ENCODE measurements at regions not wholly inside any gene's neighbourhood (a gene's known extent, or its start where the extent isn't known, plus 50 kb on each side); places are given as distances from the start of the nearest gene placed in this dataset.

DNA sequence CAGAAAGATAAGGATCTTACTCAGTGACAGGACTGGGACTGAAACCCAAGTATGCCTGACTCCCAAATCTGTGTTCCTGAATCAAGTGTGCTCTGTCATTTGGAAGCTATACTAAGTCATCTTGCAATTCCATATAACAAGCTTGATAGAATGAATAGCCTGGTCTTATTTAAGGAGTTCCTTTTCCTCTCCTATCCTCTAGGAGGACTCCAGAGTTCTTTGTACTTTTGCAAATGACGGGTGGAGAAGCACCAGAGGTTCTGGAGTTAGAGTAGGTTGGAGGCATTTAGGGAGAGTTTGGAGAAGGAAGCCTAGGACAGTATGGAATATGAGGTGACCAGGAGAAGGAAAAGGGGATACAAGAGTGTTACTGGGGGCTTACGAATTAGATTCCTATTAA lies 92.9 kb upstream of the RCN1 start:
- no peak for DNase-seq

DNA sequence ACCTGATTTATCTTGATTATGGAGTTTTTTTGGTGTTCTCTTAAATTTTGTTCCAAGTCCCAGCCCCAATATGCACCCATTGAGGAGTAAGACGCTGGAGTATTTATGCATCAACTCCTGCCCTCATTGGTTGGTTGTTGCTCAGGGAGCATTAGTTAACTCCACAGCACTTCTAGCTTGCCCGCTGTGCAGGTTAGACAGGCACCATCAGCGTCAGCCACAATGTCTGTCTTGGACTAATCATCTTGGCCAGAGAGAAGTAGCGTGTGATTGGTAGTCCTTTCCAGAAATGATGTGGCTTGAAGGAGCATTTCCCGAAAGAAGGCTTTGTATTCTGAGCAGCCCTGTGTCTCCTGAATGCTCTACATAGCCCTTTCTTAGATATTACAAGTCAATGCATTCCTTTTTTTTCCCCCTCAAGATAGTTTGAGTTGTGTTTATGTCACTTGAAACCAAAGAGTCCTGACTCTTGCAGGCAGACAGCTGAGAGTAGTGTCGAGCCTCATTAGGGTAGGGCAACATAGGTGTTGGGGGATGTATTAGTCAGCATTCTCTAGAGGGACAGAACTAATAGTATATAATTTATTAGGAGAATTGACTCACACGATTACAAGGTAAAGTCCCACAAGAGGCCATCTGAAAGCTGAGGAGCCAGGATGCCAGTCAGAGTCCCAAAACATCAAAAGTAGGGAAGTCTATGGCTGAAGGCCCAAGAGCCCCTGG lies 94.6 kb upstream of the RCN1 start:
- no peak for DNase-seq

DNA sequence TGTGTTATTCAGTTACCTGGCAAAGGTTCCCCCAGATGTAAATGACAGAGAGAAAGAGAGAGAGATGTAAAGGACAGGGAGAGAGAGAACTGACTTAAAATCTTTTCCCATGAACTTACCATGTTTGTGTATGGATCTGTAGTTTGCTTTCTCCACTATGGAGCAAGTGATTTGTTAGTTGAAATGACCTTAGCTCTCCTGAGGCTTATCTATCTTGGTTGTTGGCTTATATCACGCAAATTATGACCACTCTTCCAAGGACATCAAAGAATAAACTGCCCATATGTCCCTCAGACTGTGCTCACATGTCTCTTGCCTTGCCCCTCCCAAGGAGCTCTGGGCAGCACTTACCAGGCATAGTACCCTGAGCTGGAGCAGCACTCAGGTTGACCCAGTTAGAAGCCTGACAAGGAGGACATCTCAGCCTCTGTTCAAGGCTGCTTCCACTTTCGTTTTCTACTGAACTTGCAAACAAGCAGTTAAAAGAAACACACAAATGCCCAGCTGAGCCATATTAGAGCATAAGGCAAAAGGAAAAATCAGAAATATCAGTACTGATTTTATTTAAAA lies 95.3 kb upstream of the RCN1 start:
- no peak for DNase-seq

DNA sequence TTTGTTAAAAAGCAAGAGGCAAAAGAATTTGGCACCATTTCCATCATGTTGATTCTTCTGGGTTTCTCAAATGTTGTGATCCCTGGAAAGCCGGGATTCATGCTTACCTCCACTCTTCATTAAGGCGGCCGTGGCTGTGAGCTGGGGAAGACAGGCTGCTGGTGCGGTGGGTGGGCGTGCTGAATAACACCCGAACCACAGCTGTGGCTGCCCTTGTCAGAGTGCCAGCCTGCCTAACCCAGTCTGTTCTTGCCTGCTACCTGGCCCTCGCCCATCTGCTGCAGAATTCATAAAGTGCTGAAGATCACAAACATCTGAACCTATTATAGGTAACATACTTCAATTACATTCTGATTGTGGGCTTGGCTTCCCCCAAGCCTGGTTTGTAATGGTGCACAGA lies 95.8 kb upstream of the RCN1 start:
- DNase-seq = no peak

DNA sequence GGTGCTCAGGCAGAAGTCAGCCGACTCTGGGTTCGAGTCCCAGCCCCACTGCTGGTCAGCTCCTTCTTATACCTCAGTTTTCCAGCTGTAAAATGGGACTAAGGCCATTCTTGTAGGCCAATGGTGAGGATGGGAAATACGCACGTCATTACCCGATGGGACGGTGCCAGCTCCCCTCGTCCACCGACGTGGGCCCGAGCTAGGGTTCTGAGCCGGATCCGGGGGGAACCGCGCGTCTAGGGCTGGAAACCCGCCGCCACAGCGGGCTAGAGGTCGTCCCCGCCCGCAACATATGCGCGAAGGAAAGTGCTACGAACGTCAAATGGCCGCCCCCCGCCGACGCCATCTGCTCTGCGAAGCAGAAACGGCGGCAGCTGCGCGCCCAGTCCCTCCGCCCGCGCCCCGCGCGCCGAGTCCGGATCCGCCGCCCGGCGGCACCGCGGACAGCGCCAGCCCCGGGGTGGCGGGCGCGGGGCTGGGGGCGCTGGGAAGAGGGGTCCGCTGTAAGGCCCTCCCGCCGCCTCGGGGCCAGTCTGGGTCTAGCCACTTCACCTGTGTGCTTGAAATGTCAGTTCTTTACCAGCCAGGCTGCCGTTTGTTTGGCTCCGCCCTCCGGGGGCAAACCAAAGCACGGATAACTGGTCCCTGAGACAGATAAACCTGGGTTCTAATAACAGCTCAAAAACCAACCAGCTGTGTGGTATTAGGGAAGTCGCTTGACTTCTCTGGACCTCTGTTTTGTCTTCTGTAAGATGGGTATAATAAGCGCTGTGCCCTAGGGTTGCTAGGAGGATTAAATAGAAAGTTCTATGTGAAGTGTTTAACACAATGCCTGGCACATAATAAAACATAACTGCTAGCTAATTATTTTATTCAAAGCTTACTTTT lies 103.5 kb upstream of the RCN1 start:
- no peak for DNase-seq

DNA sequence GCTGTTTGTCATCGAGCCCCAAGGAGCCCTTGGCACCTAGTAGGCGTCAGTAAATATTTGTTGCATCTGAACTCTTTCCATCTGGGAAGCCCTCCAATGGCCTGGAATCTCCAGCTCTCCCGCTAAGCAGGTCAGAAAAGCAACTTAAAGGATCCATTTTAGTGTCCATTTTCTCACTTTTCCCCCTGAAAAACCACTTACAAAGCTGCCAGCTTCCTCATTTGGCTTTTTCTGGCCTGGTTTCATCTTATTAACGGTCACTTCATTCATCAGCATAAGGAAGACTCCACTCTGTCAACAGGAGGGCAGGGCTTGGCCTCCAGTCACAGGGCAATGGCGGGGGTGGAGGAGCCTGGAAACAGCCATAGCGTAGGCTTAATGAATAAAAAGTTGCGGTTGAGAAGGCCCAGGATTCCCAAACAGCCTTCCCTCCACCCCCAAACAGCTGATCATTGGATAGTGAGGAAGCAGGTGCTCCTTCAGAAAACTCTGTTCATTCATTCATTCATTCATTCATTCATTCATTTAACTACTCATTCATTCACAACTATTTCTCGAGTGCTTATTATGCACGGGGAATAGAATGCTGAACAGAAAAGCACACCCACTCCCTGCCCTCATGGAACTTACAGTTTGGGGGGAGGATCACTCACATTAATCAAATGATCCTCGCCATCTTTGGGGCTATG lies 104.5 kb upstream of the RCN1 start:
- no peak for DNase-seq

DNA sequence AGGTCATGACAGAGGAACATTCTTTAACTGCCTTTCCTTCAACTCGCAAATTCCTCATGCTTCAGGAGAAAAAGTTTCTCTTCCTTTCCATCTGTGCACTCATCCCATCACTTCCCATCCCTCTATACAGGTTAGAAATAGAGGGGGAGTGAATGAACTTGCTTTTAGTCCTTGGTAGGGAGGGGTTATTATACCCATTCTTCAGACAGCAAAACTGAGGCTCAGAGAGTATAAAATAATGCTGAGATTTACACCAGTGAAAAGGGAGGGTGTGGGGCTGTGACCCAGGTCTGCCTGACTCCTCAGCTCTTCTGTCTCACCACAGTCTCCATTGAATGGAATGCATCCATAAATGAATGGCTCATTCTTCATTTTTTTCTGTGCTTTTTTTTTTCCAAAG lies 109.4 kb upstream of the RCN1 start:
- DNase-seq = no peak

DNA sequence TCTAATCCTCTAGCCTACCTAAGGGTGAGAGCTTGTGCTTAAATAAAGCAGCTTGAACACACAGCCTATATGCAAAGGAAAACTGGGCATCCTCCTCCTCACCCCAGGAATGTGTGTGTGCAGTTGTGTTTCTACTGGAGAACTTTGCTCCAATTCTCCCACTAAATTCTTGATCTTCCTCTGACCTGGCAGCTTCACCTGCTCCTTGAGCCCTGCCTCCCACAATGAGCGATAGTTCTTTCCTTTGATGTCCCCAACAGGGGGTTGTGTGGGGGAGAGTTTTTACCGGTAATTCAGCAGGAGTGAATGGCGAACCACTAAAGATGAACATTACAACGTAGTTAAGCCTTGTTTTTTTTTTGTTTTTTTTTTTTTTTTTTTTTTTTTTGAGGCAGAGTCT lies 113.5 kb upstream of the RCN1 start:
- DNase-seq = no peak

DNA sequence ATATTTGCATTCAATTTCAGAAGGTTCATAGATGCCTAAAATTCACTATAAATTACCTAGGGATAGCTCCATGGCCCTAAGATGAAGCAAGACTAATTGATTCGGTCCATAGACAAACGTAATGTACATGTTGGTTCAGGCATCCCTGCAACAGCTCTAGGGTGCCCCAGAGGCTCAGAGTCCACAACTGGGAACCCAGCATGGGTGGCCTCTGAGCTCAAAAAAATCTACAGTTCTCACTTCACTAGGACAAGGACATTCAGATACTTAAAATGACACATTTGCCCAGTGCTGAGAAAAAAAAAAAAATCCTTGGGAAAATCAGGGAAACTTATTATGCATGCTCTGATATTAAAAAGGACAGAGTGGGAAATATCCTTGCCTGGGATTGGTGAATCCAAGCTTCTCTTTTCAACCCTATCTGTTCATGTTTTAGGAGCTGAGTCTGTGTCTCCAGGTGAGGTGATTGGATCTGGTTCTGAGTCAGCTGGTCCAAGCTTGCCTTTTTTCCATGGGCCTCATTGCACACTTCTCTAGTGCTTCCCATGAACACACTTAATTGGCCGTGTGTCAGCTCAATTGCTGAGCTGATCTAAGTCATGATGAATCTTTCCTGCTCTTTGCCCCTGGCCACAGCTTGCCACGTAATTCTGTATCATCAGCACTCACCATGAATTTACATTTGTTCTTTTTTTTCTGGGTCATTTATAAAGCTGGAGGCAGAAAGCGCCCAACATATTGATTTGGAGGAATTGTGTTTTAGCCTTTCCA lies 116.3 kb upstream of the RCN1 start:
- DNase-seq = no peak

DNA sequence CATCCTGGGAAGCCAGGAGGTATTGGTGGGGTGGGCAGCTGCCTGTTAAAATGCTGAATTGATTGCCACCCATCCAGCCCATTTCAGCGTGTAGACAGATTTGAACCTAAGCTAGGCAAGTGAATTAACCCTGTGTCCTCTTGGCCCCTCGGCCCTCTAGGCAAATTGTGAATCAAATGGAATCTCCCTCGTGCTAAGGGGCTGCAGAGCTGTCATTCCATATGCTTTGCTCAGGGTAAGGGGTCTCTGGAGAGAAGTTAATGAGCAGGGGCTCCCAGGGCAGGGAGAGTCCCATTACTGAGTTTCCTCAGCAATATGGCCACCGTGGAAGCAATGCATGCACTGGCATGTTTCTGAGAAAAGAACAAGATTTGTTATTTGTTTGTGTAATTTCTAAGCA lies 117.7 kb upstream of the RCN1 start:
- DNase-seq = no peak

DNA sequence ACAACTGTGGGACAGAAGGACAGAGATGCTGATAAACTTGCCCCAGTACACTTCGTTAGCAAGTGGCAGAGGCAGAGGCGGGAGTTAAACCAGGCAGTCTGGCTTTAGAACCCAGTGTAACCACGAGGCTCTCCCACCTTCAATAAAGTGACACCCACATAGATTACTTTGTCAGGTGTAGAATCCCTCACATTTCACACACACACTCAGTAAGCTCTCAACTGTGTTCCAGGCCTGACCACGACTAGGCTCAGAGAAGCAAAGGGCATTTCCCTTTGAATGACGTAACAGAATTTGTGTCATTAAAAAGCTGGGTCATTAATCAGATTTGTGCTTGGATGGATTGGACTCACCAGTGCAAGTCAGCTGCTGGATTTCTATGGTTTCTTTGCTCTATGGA lies 118.3 kb upstream of the RCN1 start:
- DNase-seq = no peak

DNA sequence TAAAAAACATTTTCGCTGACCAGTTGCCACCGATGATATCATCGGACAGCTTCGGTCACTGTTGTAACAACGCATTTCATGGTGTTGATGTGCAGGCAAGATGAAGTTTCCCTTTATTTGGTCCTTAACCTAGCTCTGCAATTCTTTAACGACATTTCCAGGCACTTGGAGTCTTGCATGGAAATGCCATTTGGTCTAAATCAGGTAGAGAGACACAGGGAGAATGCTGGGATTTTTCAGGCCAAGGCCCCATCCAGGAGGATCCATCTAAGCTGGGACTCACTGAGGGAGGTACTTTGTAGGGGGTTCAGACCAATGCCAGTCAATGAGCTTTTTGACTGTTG lies 121.5 kb upstream of the RCN1 start:
- no peak for DNase-seq

DNA sequence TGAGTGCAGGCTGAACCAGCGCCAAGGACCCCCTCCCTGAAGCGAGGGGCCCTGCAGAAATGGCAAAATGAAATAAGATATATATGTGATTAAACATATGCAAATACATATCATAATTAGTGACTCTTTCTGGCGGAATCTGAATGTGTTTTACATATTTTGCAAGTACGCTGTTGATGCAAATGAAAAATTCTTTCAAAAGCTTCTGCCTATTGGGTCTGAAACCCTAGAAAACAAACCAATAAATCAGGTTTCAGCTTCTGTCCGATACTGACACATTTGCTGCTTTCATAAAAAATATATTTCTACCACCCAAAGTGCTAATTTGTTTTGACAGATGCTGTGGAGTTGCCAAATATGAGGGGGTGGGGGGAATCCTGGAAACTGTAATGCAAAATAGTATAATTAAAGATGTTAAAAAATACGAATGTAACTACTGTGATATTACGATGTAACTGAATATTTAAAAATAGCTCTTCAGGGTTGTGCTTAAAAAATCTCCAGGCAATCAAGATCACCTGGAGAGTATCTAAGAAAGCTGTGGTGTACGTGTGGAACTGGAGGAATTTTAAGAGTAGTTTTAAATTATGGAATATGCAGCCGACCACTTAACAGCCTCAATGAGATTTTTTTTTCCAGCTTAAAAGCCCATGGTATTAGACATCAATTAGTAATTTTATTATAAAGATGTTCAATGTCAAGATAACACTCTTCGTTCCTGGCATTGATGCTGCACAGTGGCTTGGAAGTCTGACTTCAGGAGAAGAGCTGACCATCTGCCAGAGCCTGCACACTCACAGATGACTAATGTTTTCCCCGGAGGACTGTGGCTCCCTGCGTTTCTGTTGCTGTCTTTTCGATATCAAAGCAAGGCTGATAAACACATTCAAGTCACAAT lies 122.2 kb upstream of the RCN1 start:
- no peak for DNase-seq

DNA sequence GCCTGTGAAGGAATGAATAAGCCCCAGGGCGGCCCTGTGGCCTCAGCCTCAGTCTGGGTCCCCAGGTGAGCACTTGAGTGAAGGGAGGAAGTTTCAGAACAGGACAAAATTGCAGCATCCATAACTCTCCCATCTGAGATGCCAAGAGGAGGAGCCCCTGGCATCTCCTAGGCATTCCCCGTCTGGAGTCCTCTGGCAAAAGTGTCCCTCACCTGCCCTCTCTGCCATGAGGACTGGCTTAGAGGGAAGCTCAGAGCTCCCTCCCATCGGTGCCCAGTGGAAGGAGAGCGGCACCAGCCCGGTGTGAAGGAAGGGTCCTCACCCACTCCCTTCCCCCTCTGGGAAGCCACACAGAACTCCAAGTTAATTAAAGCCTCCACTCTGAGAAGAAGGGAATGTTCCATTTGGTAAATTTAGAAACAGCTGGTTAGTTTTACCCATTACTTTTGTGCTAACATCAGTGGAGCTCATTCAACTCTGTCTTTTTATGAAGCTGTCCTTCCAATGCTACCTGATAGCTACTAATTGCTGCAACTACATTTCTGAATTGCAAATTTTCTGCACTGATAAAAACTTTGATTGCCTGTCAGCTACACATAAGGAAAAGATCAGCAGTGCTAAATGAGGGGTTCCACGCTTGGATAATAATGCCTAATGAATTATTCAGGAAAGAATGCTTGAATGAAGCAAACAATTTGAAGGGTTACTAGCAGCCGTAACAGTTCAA lies 123.3 kb upstream of the RCN1 start:
- no peak for DNase-seq

DNA sequence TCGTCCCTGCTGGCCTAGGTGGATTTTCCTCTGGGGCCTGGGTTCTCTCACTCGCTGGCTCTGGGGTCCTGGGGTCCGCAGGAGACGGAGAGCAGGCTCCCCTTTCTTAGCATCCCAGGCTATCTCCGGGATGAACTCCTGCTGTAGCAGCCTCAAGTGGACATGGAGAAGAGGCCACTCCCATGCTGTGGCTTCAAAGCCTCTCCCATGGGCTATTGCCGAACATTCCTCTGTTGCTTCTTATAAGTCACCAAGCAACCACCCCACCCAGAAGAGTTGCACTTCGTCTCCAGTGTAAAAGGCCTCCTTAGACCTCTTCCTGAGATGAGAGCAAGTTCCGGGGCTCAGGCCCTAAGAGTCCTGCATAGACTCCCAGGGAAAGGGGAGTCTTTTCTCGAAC lies 124.0 kb upstream of the RCN1 start:
- no peak for DNase-seq

DNA sequence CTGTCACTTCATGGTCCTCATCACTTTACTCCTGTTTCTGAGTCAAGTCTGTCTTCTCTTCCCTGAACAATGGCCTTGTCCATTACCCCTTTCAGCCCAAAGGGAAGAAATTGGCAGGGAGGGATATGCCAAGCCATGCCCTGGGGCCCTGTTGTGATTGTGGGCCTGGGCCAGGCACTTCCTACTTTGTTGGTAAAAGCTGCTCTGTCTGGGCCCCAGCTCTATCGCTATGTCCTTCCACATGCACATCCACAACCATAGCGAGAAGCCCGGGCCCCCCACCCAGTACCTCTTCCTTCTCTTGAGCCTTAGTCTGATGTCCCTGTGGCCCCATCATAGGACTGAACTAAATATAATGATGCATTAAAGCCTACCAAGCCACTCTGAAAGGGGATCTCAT lies 126.7 kb upstream of the RCN1 start:
- no peak for DNase-seq

DNA sequence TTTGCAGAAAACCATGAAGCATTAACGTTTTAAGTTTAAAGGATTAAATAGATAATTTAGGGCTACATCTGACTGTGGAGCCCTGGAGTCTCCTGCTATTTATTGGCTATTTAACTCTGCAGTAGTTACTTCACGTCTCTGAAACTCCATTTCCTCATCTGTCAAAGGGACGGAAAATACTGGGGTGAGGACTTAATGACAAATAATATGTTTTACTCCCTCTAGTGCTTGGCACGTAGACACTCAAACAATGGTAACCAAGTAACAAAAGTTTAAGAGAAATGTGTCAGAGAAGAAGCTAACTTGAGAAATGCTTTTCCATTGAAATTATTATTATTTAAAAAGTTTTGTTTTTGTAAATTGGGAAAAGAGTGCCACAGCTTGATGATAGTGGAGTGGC lies 130.7 kb upstream of the RCN1 start:
- no peak for DNase-seq

DNA sequence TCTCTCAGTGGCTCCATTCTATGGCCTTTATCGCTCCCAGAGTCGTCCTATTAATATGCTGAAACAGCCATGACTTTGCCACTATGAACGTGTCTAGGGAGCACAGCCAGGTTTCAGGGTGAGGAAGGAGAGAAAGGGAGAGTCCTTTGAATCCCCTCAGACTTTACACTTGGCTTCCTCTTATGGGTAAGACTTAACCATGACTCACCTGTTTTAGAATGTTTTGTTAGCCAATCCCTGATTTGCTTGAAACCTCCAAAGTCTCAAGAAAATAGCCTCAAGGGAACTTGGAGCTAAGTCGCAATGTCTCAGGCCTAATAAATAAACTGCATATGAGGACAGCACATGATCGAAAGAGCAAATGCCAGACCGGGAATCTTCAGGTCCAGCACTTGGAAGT lies 131.2 kb upstream of the RCN1 start:
- DNase-seq = no peak

DNA sequence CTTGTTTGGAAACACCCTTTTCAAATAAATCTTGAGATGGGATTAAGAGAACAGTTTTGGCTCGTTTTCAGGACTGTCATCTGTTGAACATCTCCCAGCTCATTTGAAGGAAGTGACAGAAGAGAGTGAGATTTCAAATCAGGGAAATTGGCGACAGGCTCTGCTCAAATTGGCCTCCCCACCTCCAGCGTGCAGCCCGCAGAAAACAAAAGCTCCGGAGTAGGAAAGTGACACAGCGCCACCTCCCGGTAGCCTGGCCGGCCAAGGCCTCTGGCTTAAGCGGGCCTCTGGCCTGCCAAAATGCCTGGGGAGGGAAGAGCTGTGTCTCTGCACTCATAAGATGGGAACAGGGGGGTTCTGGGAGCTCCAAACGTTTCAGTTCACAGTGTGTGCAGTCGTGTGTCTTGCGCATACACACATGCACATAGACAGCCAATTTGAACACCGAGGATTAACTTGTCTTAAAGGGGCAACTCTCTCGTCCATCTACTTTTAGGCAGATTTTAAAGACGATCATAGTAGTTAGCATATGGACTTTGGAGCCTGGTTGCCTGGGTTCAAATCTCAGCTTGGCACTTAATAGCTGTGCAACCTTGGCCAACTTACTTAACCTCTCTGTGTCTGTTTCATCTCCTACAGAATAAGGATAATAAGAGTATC lies 132.7 kb upstream of the RCN1 start:
- peak; percentile 69 for DNase-seq

DNA sequence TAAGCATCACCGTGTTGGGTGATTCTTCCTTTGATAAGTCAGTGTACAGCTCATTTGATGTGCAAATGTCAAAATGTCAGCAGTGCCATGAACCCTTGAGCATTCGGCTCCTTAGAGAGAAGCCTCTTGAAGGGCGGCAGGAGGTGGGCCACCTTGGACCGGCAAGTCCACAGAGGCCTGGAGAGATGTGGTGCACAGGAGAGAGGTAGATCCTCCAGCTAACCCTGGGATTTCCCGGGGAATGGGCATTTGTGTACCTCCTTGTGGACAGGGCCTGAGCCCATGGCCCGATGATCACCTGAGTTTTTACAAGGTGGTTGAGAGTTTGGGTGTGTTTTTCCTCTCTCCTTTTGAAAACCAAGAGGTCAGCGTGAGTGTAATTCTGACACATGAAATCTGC lies 133.2 kb upstream of the RCN1 start:
- DNase-seq = no peak

DNA sequence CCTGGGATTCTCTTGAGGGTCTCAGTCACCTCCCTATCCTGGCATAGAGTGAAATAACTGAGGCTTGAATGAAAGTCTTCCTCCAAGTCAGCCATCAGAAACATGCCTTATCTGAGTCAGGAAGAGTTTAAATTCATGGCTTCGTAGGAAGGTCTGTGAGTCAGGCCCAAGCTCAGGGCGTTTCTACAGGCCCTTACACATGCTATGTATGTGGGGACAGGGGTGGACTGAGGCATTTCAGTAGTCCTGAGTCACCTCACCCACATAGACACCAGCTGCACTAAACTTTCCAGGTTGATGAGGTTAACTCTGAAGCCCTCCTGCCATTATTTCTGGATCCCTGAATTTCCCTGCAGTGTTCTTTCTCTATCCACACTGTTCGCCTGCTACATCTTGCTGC lies 134.6 kb upstream of the RCN1 start:
- no peak for DNase-seq

Data from hematopoietic multipotent progenitor cell treated with erythropoietin and hydrocortisone succinate and interleukin-3 and kit ligand, for 6 days (in vitro differentiated cells).